H9 (cell line): ENCODE measurements at regions not wholly inside any gene's neighbourhood (a gene's known extent, or its start where the extent isn't known, plus 50 kb on each side); places are given as distances from the start of the nearest gene placed in this dataset.

Experiments used
- DNase-seq: peaks from one replicate; pipeline ENCODE4 v3.0.0-alpha.2; 2017
- H2AFZ ChIP-seq: one replicate; pipeline ENCODE4 v1.6.1; 2013; ENCODE audit warnings: mild to moderate bottlenecking, low read length, control low read depth, moderate library complexity
- H2AK5ac ChIP-seq: 2 replicates; pipeline ENCODE4 v1.6.1; 2013; ENCODE audit warnings: low read length, control low read depth, mixed read lengths; ENCODE audit not compliant: insufficient read length
- H2BK120ac ChIP-seq: one replicate; pipeline ENCODE4 v1.6.1; 2013; ENCODE audit warnings: low read depth, mild to moderate bottlenecking, low read length, control low read depth, inconsistent platforms; ENCODE audit not compliant: poor library complexity, severe bottlenecking
- H2BK12ac ChIP-seq: 2 replicates; pipeline ENCODE4 v1.6.1; 2013; ENCODE audit warnings: low read length, control low read depth, mixed read lengths, low read depth; ENCODE audit not compliant: insufficient read length
- H2BK15ac ChIP-seq: 2 replicates; pipeline ENCODE4 v1.6.1; 2013; ENCODE audit warnings: low read depth, low read length, control low read depth
- H2BK20ac ChIP-seq: one replicate; pipeline ENCODE4 v1.6.1; 2013; ENCODE audit warnings: low read depth, mild to moderate bottlenecking, low read length, control low read depth, inconsistent platforms; ENCODE audit not compliant: poor library complexity, severe bottlenecking
- H2BK5ac ChIP-seq: 2 replicates; pipeline ENCODE4 v1.6.1; 2013; ENCODE audit warnings: low read length, control low read depth, mixed read lengths; ENCODE audit not compliant: insufficient read length
- H3K14ac ChIP-seq: 2 replicates; pipeline ENCODE4 v1.6.1; 2013; ENCODE audit warnings: low read length, control low read depth; ENCODE audit not compliant: insufficient read depth
- H3K18ac ChIP-seq: 2 replicates; pipeline ENCODE4 v1.6.1; 2013; ENCODE audit warnings: low read depth, mild to moderate bottlenecking, mixed read lengths, low read length, control low read depth; ENCODE audit not compliant: insufficient read length
- H3K23ac ChIP-seq: 2 replicates; pipeline ENCODE4 v1.6.1; 2013; ENCODE audit warnings: low read length, control low read depth, mixed read lengths, low read depth; ENCODE audit not compliant: insufficient read length
- H3K23me2 ChIP-seq: 2 replicates; pipeline ENCODE4 v1.6.1; 2013; ENCODE audit warnings: low read depth, mild to moderate bottlenecking, mixed read lengths, low read length, control low read depth; ENCODE audit not compliant: insufficient read length, poor library complexity, severe bottlenecking
- H3K27ac ChIP-seq: 2 replicates; pipeline ENCODE4 v1.5.1; 2013; ENCODE audit warnings: low read length, control low read depth, mixed read lengths, low read depth; ENCODE audit not compliant: insufficient read length
- H3K27me3 ChIP-seq: 2 replicates; pipeline ENCODE4 v1.6.1; 2013; ENCODE audit warnings: low read length, control low read depth, inconsistent platforms; ENCODE audit not compliant: insufficient read depth
- H3K4ac ChIP-seq: 2 replicates; pipeline ENCODE4 v1.6.1; 2013; ENCODE audit warnings: low read depth, mild to moderate bottlenecking, control low read depth, inconsistent platforms, low read length, moderate library complexity
- H3K4me1 ChIP-seq: 2 replicates; pipeline ENCODE4 v1.6.1; 2013; ENCODE audit warnings: low read length, control low read depth, inconsistent platforms; ENCODE audit not compliant: insufficient read depth
- H3K4me2 ChIP-seq: 2 replicates; pipeline ENCODE4 v1.6.1; 2013; ENCODE audit warnings: low read length, control low read depth, mixed read lengths; ENCODE audit not compliant: insufficient read length, insufficient read depth
- H3K56ac ChIP-seq: 2 replicates; pipeline ENCODE4 v1.6.1; 2013; ENCODE audit warnings: low read depth, mild to moderate bottlenecking, mixed read lengths, low read length, control low read depth; ENCODE audit not compliant: insufficient read length
- H3K79me1 ChIP-seq: 2 replicates; pipeline ENCODE4 v1.6.1; 2013; ENCODE audit warnings: low read depth, mild to moderate bottlenecking, moderate library complexity, low read length, control low read depth, inconsistent platforms; ENCODE audit not compliant: insufficient read depth, poor library complexity, severe bottlenecking
- H3K79me2 ChIP-seq: 2 replicates; pipeline ENCODE4 v1.6.1; 2013; ENCODE audit warnings: low read length, control low read depth, inconsistent platforms; ENCODE audit not compliant: insufficient read depth
- H3K9ac ChIP-seq: 2 replicates; pipeline ENCODE4 v1.6.1; 2013; ENCODE audit warnings: low read length, control low read depth, mixed read lengths; ENCODE audit not compliant: insufficient read length; ENCODE audit errors: extremely low read depth
- H3K9me3 ChIP-seq: one replicate; pipeline ENCODE4 v1.6.1; 2013; ENCODE audit warnings: low read depth, low read length, inconsistent platforms; ENCODE audit not compliant: control insufficient read depth
- H3T11ph ChIP-seq: one replicate; pipeline ENCODE4 v1.6.1; 2013; ENCODE audit warnings: mild to moderate bottlenecking, low read length, control low read depth, inconsistent platforms
- H4K20me1 ChIP-seq: one replicate; pipeline ENCODE4 v1.6.1; 2013; ENCODE audit not compliant: control insufficient read depth, insufficient read length, insufficient read depth
- H4K5ac ChIP-seq: 2 replicates; pipeline ENCODE4 v1.6.1; 2013; ENCODE audit warnings: low read depth, mild to moderate bottlenecking, mixed read lengths, low read length, control low read depth; ENCODE audit not compliant: insufficient read length
- H4K8ac ChIP-seq: replicated peaks from 2 replicates; pipeline ENCODE4 v1.6.1; 2013; ENCODE audit warnings: low read length, control low read depth, mixed read lengths, low read depth; ENCODE audit not compliant: insufficient read length
- H4K91ac ChIP-seq: 2 replicates; pipeline ENCODE4 v1.6.1; 2013; ENCODE audit warnings: low read depth, mild to moderate bottlenecking, moderate library complexity, mixed read lengths, low read length, control low read depth; ENCODE audit not compliant: insufficient read length
- H3K27ac Mint-ChIP-seq, 3 experiments: 2 replicates in 2 of 3; 3 replicates in 1 of 3; pipeline ENCODE4 v1.8.0; 2020 to 2021; ENCODE audit warnings: mixed read lengths in 3 of 3, mild to moderate bottlenecking in 1 of 3, moderate library complexity in 1 of 3
- H3K27me3 Mint-ChIP-seq: 2 replicates; pipeline ENCODE4 v1.8.0; 2021; ENCODE audit warnings: low read depth, mild to moderate bottlenecking, moderate library complexity, mixed read lengths
- H3K36me3 Mint-ChIP-seq, 3 experiments: 2 replicates in 2 of 3; 3 replicates in 1 of 3; pipeline ENCODE4 v1.8.0; 2020 to 2021; ENCODE audit warnings: low read depth in 3 of 3, mixed read lengths in 3 of 3; ENCODE audit not compliant: insufficient read depth in 1 of 3
- H3K4me1 Mint-ChIP-seq, 2 experiments: 2 replicates each; pipeline ENCODE4 v1.8.0; 2020; ENCODE audit warnings: mixed read lengths in 2 of 2
- H3K4me3 Mint-ChIP-seq, 2 experiments: 2 replicates in 1 of 2; 3 replicates in 1 of 2; pipeline ENCODE4 v1.8.0; 2020 to 2021; ENCODE audit warnings: mild to moderate bottlenecking in 2 of 2, mixed read lengths in 2 of 2, moderate library complexity in 1 of 2
- H3K9me3 Mint-ChIP-seq, 2 experiments: 2 replicates in 1 of 2; 3 replicates in 1 of 2; pipeline ENCODE4 v1.8.0; 2020; ENCODE audit warnings: mild to moderate bottlenecking in 2 of 2, mixed read lengths in 2 of 2, moderate library complexity in 1 of 2
- WGBS: extraction: QIAGEN DNeasy Blood & Tissue Kit; methylation state at CpG from one replicate; pipeline ENCODE4 v1.1.7; 2013; ENCODE audit warnings: missing lambda C conversion rate, low lambda C conversion rate, mixed read lengths; ENCODE audit not compliant: insufficient read length; ENCODE audit errors: extremely low coverage; 5-methylcytosine and 5-hydroxymethylcytosine counted together
- TF ChIP-seq, protein P1 (sequence below): fragments of 200-600 bp; sonication (generic); conservative IDR thresholded peaks from 3 replicates; pipeline ENCODE4 v1.8.0; 2021; ENCODE audit warnings: antibody characterized with exemption, mild to moderate bottlenecking

DNA sequence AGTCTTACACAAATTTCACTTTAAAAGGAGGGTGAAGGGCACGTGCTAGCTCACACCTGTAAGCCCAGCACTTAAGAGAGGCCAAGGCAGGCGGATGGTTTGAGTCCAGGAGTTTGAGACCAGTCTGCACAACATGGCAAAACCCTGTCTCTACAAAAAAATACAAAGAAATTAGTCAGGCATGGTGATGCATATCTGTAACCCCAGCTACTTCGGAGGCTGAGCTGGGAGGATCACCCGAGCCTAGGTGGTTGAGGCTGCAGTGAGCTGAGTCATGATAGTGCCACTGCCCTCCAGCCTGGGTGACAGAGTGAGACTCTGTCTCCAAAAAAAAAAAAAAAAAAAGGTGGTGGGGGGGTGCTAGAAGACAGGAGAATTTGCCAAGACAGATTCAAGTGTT lies 237.3 kb upstream of the KLF14 start:
- Histone ChIP-seq H3K18ac (no peak overlapping the region), H3K14ac (no peak overlapping the region), H2AK5ac (no peak overlapping the region), H2BK20ac (no peak overlapping the region), H3K4me1 (no peaks in the 10 kb centered on the region), H3K23ac (no peak overlapping the region), H2BK15ac (no peak overlapping the region), H3K9ac (no peak overlapping the region), H3T11ph (no peak overlapping the region), H2BK5ac (no peak overlapping the region), H2BK12ac (no peak overlapping the region), H3K4ac (no peak overlapping the region), H3K23me2 (no peaks in the 10 kb centered on the region), H4K5ac (no peak overlapping the region), H3K79me2 (no peaks in the 10 kb centered on the region), H3K9me3 (no peaks in the 10 kb centered on the region), H3K79me1 (no peaks in the 10 kb centered on the region), H2AFZ (no peak overlapping the region), H4K91ac (no peak overlapping the region), H3K27ac (no peak overlapping the region), H3K4me2 (no peak overlapping the region), H2BK120ac (no peak overlapping the region), H4K20me1 (no peaks in the 10 kb centered on the region), H3K56ac (no peak overlapping the region), H3K27me3 (no peaks in the 10 kb centered on the region), H4K8ac (no peak overlapping the region)
- H3K4me3 Mint-ChIP-seq, result no peak overlapping the region
- peaks cover 15 to 28% of the 10 kb centered on the region in 2 experiments for H3K9me3 Mint-ChIP-seq
- peaks cover 21 to 31% (median 29%) of the 10 kb centered on the region in 3 experiments for H3K36me3 Mint-ChIP-seq
- no peak for DNase-seq
- TF ChIP-seq, protein P1, sequence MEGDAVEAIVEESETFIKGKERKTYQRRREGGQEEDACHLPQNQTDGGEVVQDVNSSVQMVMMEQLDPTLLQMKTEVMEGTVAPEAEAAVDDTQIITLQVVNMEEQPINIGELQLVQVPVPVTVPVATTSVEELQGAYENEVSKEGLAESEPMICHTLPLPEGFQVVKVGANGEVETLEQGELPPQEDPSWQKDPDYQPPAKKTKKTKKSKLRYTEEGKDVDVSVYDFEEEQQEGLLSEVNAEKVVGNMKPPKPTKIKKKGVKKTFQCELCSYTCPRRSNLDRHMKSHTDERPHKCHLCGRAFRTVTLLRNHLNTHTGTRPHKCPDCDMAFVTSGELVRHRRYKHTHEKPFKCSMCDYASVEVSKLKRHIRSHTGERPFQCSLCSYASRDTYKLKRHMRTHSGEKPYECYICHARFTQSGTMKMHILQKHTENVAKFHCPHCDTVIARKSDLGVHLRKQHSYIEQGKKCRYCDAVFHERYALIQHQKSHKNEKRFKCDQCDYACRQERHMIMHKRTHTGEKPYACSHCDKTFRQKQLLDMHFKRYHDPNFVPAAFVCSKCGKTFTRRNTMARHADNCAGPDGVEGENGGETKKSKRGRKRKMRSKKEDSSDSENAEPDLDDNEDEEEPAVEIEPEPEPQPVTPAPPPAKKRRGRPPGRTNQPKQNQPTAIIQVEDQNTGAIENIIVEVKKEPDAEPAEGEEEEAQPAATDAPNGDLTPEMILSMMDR, result no peak
- WGBS, result no CpG with 5 or more reads among the region's 4 CpGs
- H3K4me1 Mint-ChIP-seq, result no peaks in the 10 kb centered on the region
- no peak overlapping the region for H3K27ac Mint-ChIP-seq
- H3K27me3 Mint-ChIP-seq, result no peaks in the 10 kb centered on the region
